HCT116 (cell line): ENCODE measurements at regions not wholly inside any gene's neighbourhood (a gene's known extent, or its start where the extent isn't known, plus 50 kb on each side); places are given as distances from the start of the nearest gene placed in this dataset.

Experiments used
- ATAC-seq: fragments of 200-7000 bp; cut with Tn5 transposase; 2 replicates; pipeline ENCODE4 v1.9.1; 2020; ENCODE audit warnings: mild to moderate bottlenecking, moderate library complexity
- BruUV-seq: library from RNA; stranded (reverse); fragments of 400-500 nt; replicated peaks from 2 replicates; lab custom pipeline; 2021; lab: Mats Ljungman, UMichigan
- CTCF ChIA-PET: fragments of 300-600 bp; sonication (Branson Sonifier 250); formaldehyde crosslinking; loops from one replicate; lab custom pipeline; 2021; ENCODE audit warnings: antibody characterized with exemption; lab: Charles Lee
- POLR2A ChIA-PET: fragments of 300-600, 350-600 bp; sonication (Branson Sonifier 250); formaldehyde crosslinking; loops from one replicate; lab custom pipeline; 2021; ENCODE audit warnings: antibody characterized with exemption; lab: Charles Lee
- RAD21 ChIA-PET, 2 experiments: fragments of 300-600 bp; sonication (Branson Sonifier 250); formaldehyde crosslinking; loops; one replicate each; lab custom pipeline; 2023; ENCODE audit warnings: low total read pairs in 2 of 2; ENCODE audit not compliant: uncharacterized antibody in 2 of 2, unreplicated experiment in 2 of 2, low non-redundant PET in 1 of 2; lab: Charles Lee
- DNase-seq: peaks from one replicate; pipeline ENCODE4 v3.0.0-alpha.2; 2010; ENCODE audit warnings: low read depth, low spot score
- H2AFZ ChIP-seq: fragments of 200-600 bp; shearing (Covaris generic), sonication (generic); 2 replicates; pipeline ENCODE4 v1.6.1; 2017; ENCODE audit warnings: low read depth, mixed run types, mixed read lengths, antibody characterized with exemption, low read length; ENCODE audit not compliant: poor library complexity, severe bottlenecking
- H3K27ac ChIP-seq: 2 replicates; pipeline ENCODE4 v1.5.1; 2012; ENCODE audit warnings: low read depth, low read length
- H3K27me3 ChIP-seq: fragments of 200-600 bp; sonication (generic); 2 replicates; pipeline ENCODE4 v1.6.1; 2016; ENCODE audit warnings: mixed run types, low read length, mixed read lengths; ENCODE audit not compliant: insufficient read depth
- H3K36me3 ChIP-seq, 2 experiments: fragments of 200-500 bp in 1 of 2; fragments of 200-600 bp in 1 of 2; sonication (Bioruptor generic) in 1 of 2; sonication (generic) in 1 of 2; 2 replicates each; pipeline versions ENCODE4 v1.5.1 to v1.6.1; 2014 to 2016; ENCODE audit warnings: low read length in 2 of 2, inconsistent platforms in 1 of 2, mixed read lengths in 1 of 2, mixed run types in 1 of 2; ENCODE audit not compliant: insufficient read depth in 2 of 2, control insufficient read depth in 1 of 2
- H3K4me1 ChIP-seq, 2 experiments: fragments of 200-600 bp in 1 of 2; sonication (generic) in 1 of 2; 2 replicates each; pipeline versions ENCODE4 v1.5.1 to v1.6.1; 2012 to 2017; ENCODE audit warnings: low read length in 2 of 2, inconsistent platforms in 1 of 2, mild to moderate bottlenecking in 1 of 2, mixed read lengths in 1 of 2, mixed run types in 1 of 2, moderate library complexity in 1 of 2; ENCODE audit not compliant: insufficient read depth in 2 of 2, control insufficient read depth in 1 of 2
- H3K4me2 ChIP-seq: fragments of 200-600 bp; sonication (generic); 2 replicates; pipeline ENCODE4 v1.6.1; 2017; ENCODE audit warnings: mixed run types, low read length, mixed read lengths
- H3K4me3 ChIP-seq, 2 experiments: fragments of 200-600 bp in 1 of 2; sonication (generic) in 1 of 2; replicated peaks in 1 of 2; 2 replicates each; pipeline ENCODE4 v1.5.1; 2011 to 2016; ENCODE audit warnings: low read length in 2 of 2, control low read depth in 1 of 2, low read depth in 1 of 2, mild to moderate bottlenecking in 1 of 2, mixed read lengths in 1 of 2, mixed run types in 1 of 2
- H3K79me2 ChIP-seq: fragments of 200-600 bp; sonication (generic); 2 replicates; pipeline ENCODE4 v1.6.1; 2017; ENCODE audit warnings: mild to moderate bottlenecking, mixed run types, low read length, moderate library complexity, mixed read lengths; ENCODE audit not compliant: insufficient read depth
- H3K9ac ChIP-seq: fragments of 200-600 bp; sonication (generic); 2 replicates; pipeline ENCODE4 v1.6.1; 2016; ENCODE audit warnings: low read length, mixed read lengths
- H3K9me2 ChIP-seq: fragments of 200-600 bp; sonication (generic), shearing (Covaris generic); 2 replicates; pipeline ENCODE4 v1.6.1; 2017; ENCODE audit warnings: mixed run types, mild to moderate bottlenecking, moderate library complexity; ENCODE audit not compliant: insufficient read depth
- H3K9me3 ChIP-seq, 2 experiments: fragments of 200-500 bp in 1 of 2; fragments of 200-600 bp in 1 of 2; sonication (Bioruptor generic) in 1 of 2; sonication (generic) in 1 of 2; 2 replicates each; pipeline ENCODE4 v1.6.1; 2014 to 2017; ENCODE audit warnings: low read length in 2 of 2, mixed read lengths in 2 of 2, inconsistent platforms in 1 of 2, low read depth in 1 of 2, mild to moderate bottlenecking in 1 of 2, mixed run types in 1 of 2, moderate library complexity in 1 of 2; ENCODE audit not compliant: control insufficient read depth in 1 of 2, insufficient read depth in 1 of 2
- H4K20me1 ChIP-seq: fragments of 200-600 bp; sonication (generic), shearing (Covaris generic); 2 replicates; pipeline ENCODE4 v1.6.1; 2017; ENCODE audit warnings: mixed run types, mild to moderate bottlenecking, moderate library complexity; ENCODE audit not compliant: insufficient read depth
- CBX3 ChIP-seq: IDR thresholded peaks from 2 replicates; pipeline ENCODE4 v1.6.1; 2012; ENCODE audit warnings: low read depth
- CEBPB ChIP-seq: IDR thresholded peaks from 2 replicates; pipeline ENCODE4 v1.6.1; 2012; ENCODE audit warnings: low read depth
- CTCF ChIP-seq, 3 experiments: fragments of 200-600 bp in 1 of 3; sonication (generic) in 1 of 3; IDR thresholded peaks in 2 of 3; conservative IDR thresholded peaks in 1 of 3; 2 replicates each; pipeline ENCODE4 v1.5.1; 2012 to 2017; ENCODE audit warnings: low read depth in 2 of 3, low read length in 2 of 3, antibody characterized with exemption in 1 of 3, borderline replicate concordance in 1 of 3, control low read depth in 1 of 3, mild to moderate bottlenecking in 1 of 3, mixed read lengths in 1 of 3, mixed run types in 1 of 3, moderate library complexity in 1 of 3; ENCODE audit not compliant: insufficient read depth in 1 of 3
- EGR1 ChIP-seq: IDR thresholded peaks from 2 replicates; pipeline ENCODE4 v1.6.1; 2012; ENCODE audit warnings: low read depth
- ELF1 ChIP-seq: IDR thresholded peaks from 2 replicates; pipeline ENCODE4 v1.6.1; 2012; ENCODE audit warnings: low read depth, borderline replicate concordance
- EZH2 ChIP-seq: fragments of 200-600 bp; sonication (generic); IDR thresholded peaks from 2 replicates; pipeline ENCODE4 v1.6.1; 2017; ENCODE audit warnings: antibody characterized with exemption, mixed run types
- EZH2phosphoT487 ChIP-seq: fragments of 200-600 bp; IDR thresholded peaks from 2 replicates; pipeline ENCODE4 v1.6.1; 2018; ENCODE audit warnings: antibody characterized with exemption, borderline replicate concordance
- JUND ChIP-seq: IDR thresholded peaks from 2 replicates; pipeline ENCODE4 v1.6.1; 2012
- POLR2A ChIP-seq: IDR thresholded peaks from 2 replicates; pipeline ENCODE4 v1.7.0; 2011; ENCODE audit warnings: borderline replicate concordance; ENCODE audit not compliant: insufficient read depth, insufficient read length; ENCODE audit errors: extremely low read depth
- POLR2AphosphoS5 ChIP-seq: IDR thresholded peaks from 2 replicates; pipeline ENCODE4 v1.6.1; 2011; ENCODE audit warnings: mild to moderate bottlenecking, low read depth, low read length, moderate library complexity
- RAD21 ChIP-seq: IDR thresholded peaks from 2 replicates; pipeline ENCODE4 v1.6.1; 2012; ENCODE audit warnings: low read depth, mild to moderate bottlenecking
- SP1 ChIP-seq: IDR thresholded peaks from 2 replicates; pipeline ENCODE4 v1.6.1; 2012; ENCODE audit warnings: low read depth
- SRF ChIP-seq: IDR thresholded peaks from 2 replicates; pipeline ENCODE4 v1.6.1; 2012; ENCODE audit warnings: low read depth
- TCF7L2 ChIP-seq: IDR thresholded peaks from 2 replicates; pipeline ENCODE4 v1.7.0; 2011; ENCODE audit warnings: borderline replicate concordance, inconsistent platforms; ENCODE audit not compliant: insufficient read depth, insufficient read length; ENCODE audit errors: extremely low read depth
- YY1 ChIP-seq: IDR thresholded peaks from 2 replicates; pipeline ENCODE4 v1.6.1; 2011; ENCODE audit warnings: low read length, low read depth, moderate library complexity, mild to moderate bottlenecking; ENCODE audit not compliant: insufficient replicate concordance; ENCODE audit errors: extremely low read depth
- ZFX ChIP-seq: fragments of 450-650 bp; IDR thresholded peaks from 2 replicates; pipeline ENCODE4 v1.6.1; 2017
- intact Hi-C: fragments of 100-400 bp; cut with micrococcal nuclease; formaldehyde crosslinking; loops from 2 replicates; pipeline ENCODE4 v1.10.0; 2022
- TF ChIP-seq, protein P1 (sequence below): IDR thresholded peaks from 2 replicates; pipeline ENCODE4 v1.6.1; 2012; ENCODE audit warnings: low read depth
- TF ChIP-seq, protein P2 (sequence below): IDR thresholded peaks from 2 replicates; pipeline ENCODE4 v1.6.1; 2012
- TF ChIP-seq, protein P3 (sequence below): IDR thresholded peaks from 2 replicates; pipeline ENCODE4 v1.6.1; 2012
- TF ChIP-seq, protein P4 (sequence below): IDR thresholded peaks from 2 replicates; pipeline ENCODE4 v1.6.1; 2011; ENCODE audit warnings: mild to moderate bottlenecking, low read length, moderate library complexity; ENCODE audit not compliant: insufficient replicate concordance; ENCODE audit errors: extremely low read depth

GRCh38 chr10:65320236-65321026 lies 1605.4 kb upstream of the LRRTM3 start:
- Histone ChIP-seq H3K4me3 (no peak overlapping the region), H3K36me3 (no peaks in the 10 kb centered on the region), H2AFZ (no peak overlapping the region), H3K4me2 (no peak overlapping the region), H3K4me1 (no peaks in the 10 kb centered on the region), H3K27ac (no peak overlapping the region), H3K79me2 (no peaks in the 10 kb centered on the region), H4K20me1 (no peaks in the 10 kb centered on the region), H3K27me3 (no peaks in the 10 kb centered on the region), H3K9ac (no peak overlapping the region), H3K9me2 (no peaks in the 10 kb centered on the region), H3K9me3 (no peaks in the 10 kb centered on the region)
- ChIA-PET CTCF (no interaction called here), POLR2A (no interaction called here), RAD21 (no interaction called here)
- intact Hi-C loops: no loop called here
- DNase-seq (no peak), ATAC-seq (no peak)
- TF ChIP-seq, protein P1, sequence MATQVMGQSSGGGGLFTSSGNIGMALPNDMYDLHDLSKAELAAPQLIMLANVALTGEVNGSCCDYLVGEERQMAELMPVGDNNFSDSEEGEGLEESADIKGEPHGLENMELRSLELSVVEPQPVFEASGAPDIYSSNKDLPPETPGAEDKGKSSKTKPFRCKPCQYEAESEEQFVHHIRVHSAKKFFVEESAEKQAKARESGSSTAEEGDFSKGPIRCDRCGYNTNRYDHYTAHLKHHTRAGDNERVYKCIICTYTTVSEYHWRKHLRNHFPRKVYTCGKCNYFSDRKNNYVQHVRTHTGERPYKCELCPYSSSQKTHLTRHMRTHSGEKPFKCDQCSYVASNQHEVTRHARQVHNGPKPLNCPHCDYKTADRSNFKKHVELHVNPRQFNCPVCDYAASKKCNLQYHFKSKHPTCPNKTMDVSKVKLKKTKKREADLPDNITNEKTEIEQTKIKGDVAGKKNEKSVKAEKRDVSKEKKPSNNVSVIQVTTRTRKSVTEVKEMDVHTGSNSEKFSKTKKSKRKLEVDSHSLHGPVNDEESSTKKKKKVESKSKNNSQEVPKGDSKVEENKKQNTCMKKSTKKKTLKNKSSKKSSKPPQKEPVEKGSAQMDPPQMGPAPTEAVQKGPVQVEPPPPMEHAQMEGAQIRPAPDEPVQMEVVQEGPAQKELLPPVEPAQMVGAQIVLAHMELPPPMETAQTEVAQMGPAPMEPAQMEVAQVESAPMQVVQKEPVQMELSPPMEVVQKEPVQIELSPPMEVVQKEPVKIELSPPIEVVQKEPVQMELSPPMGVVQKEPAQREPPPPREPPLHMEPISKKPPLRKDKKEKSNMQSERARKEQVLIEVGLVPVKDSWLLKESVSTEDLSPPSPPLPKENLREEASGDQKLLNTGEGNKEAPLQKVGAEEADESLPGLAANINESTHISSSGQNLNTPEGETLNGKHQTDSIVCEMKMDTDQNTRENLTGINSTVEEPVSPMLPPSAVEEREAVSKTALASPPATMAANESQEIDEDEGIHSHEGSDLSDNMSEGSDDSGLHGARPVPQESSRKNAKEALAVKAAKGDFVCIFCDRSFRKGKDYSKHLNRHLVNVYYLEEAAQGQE: no peak
- TF ChIP-seq RAD21 (no peak), CBX3 (no peak), POLR2A (no peak), TCF7L2 (no peak), CTCF (IDR thresholded peaks at IDR 0.05 in 2 of 3, conservative IDR thresholded peaks at IDR 0.05 in 1 of 3; ENCODE audit: borderline replicate concordance in 1 of 3, insufficient read depth in 1 of 3, low read depth in 2 of 3, low read length in 2 of 3) (no peak), CEBPB (no peak), SP1 (no peak), ZFX (no peak), POLR2AphosphoS5 (no peak), YY1 (no peak), JUND (no peak), EZH2phosphoT487 (no peak), SRF (no peak), EGR1 (no peak), ELF1 (no peak), EZH2 (no peak)
- TF ChIP-seq, protein P2, sequence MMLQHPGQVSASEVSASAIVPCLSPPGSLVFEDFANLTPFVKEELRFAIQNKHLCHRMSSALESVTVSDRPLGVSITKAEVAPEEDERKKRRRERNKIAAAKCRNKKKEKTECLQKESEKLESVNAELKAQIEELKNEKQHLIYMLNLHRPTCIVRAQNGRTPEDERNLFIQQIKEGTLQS: no peak
- TF ChIP-seq, protein P3, sequence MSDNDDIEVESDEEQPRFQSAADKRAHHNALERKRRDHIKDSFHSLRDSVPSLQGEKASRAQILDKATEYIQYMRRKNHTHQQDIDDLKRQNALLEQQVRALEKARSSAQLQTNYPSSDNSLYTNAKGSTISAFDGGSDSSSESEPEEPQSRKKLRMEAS: no peak
- TF ChIP-seq, protein P4, sequence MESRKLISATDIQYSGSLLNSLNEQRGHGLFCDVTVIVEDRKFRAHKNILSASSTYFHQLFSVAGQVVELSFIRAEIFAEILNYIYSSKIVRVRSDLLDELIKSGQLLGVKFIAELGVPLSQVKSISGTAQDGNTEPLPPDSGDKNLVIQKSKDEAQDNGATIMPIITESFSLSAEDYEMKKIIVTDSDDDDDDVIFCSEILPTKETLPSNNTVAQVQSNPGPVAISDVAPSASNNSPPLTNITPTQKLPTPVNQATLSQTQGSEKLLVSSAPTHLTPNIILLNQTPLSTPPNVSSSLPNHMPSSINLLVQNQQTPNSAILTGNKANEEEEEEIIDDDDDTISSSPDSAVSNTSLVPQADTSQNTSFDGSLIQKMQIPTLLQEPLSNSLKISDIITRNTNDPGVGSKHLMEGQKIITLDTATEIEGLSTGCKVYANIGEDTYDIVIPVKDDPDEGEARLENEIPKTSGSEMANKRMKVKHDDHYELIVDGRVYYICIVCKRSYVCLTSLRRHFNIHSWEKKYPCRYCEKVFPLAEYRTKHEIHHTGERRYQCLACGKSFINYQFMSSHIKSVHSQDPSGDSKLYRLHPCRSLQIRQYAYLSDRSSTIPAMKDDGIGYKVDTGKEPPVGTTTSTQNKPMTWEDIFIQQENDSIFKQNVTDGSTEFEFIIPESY: no peak
- no TSS peak for BruUV-seq
